ENCODE measurements at regions not wholly inside any gene's neighbourhood (a gene's known extent, or its start where the extent isn't known, plus 50 kb on each side); places are given as distances from the start of the nearest gene placed in this dataset.
A peak's percentile ranks its signal among the peaks of the same experiment; 100 is the strongest.

DNA sequence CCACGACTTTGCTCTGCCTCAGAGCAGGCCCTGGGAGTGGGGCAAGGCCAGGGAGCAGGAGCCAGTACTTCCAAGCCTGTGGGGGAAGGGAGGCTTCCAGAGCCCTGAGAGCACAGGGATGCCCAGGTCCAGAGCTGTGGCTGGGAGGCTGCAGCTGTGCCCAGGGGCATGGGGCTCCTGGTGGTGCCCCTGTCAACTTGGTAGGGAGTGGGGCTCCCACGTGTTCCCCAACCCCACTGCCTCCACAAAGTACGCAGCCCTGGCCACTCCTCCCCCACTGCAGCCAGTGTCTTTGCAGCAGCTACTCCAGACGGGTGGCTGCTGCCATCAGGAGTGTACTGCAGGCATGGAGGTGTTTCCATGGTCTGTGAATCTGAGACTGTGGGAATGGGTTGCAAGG is 294.1 kb upstream of the SNX7 start:
- Histone ChIP-seq H3K4me3 (no peak overlapping the region), H3K27me3 (no peaks in the 10 kb centered on the region), H3K9me3 (no peaks in the 10 kb centered on the region), H3K4me1 (no peaks in the 10 kb centered on the region), H3K36me3 (no peaks in the 10 kb centered on the region), H3K27ac (no peak overlapping the region)
- TF ChIP-seq CTCF (IDR thresholded peaks at IDR 0.05), result no peak
- TF ChIP-seq POLR2A (IDR thresholded peaks at IDR 0.05), result no peak
- intact Hi-C loops (cut with DNase I), result no loop called here
- no peak for DNase-seq
- ATAC-seq, result peak in 1 of 4 donors; percentile 34
- WGBS (ENCODE audit: insufficient coverage, low coverage, low lambda C conversion rate, missing lambda C conversion rate), result no CpG with 5 or more reads among the region's 4 CpGs

- no peaks in the 10 kb centered on the region for H3K9me3 ChIP-seq
- intact Hi-C loops (cut with DNase I), result no loop called here
- ATAC-seq (no peak), DNase-seq (no peak)
- H3K27me3 ChIP-seq, result no peaks in the 10 kb centered on the region
- H3K4me3 ChIP-seq, result no peak overlapping the region
- TF ChIP-seq POLR2A (IDR thresholded peaks at IDR 0.05), result no peak
- TF ChIP-seq CTCF (IDR thresholded peaks at IDR 0.05), result no peak
- H3K27ac ChIP-seq, result no peak overlapping the region
- WGBS (ENCODE audit: insufficient coverage, low coverage, low lambda C conversion rate, missing lambda C conversion rate), result 33% methylated on average over 1 of the region's 3 CpGs
- H3K36me3 ChIP-seq, result no peaks in the 10 kb centered on the region
- H3K4me1 ChIP-seq, result no peaks in the 10 kb centered on the region
These were observed 295.2 kb upstream of the SNX7 start for GRCh38 chr1:98366343-98366742.

DNA sequence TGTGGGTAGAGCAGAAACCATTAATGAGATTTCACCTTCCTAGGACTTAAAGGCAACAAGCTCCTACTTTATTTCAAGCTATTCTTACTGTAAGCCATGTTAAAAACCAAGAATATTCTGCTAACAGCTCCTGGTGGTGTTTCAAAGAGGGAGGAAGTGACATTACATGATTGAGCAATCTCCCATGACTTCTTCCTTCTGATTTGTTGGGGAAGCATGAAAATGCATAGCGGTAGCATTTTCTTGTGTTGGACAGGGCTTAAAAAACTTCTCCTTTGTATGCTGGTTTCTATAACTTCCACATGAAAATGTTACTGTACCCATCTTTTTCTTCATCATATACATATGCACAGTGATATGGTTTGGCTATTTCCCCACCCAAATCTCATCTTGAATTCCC is 297.0 kb upstream of the SNX7 start:
- H3K36me3 ChIP-seq, result no peaks in the 10 kb centered on the region
- WGBS (ENCODE audit: insufficient coverage, low coverage, low lambda C conversion rate, missing lambda C conversion rate), result 33% methylated on average over 1 of the region's 1 CpG
- no peak overlapping the region for H3K4me3 ChIP-seq
- DNase-seq (no peak), ATAC-seq (peak in 1 of 4 donors; percentile 35)
- intact Hi-C loops (cut with DNase I), result no loop called here
- no peaks in the 10 kb centered on the region for H3K4me1 ChIP-seq
- TF ChIP-seq POLR2A (IDR thresholded peaks at IDR 0.05) (no peak), CTCF (IDR thresholded peaks at IDR 0.05) (no peak)
- no peak overlapping the region for H3K27ac ChIP-seq
- H3K27me3 ChIP-seq, result no peaks in the 10 kb centered on the region
- H3K9me3 ChIP-seq, result no peaks in the 10 kb centered on the region

- WGBS (ENCODE audit: insufficient coverage, low coverage, low lambda C conversion rate, missing lambda C conversion rate), result 75% methylated on average over 2 of the region's 2 CpGs
- intact Hi-C loops (cut with DNase I), result no loop called here
- ATAC-seq, result no peak
These were observed 300.7 kb upstream of the SNX7 start for GRCh38 chr1:98360864-98361263.

More at GRCh38 chr1:98360864-98361263, 300.7 kb upstream of the SNX7 start:
- H3K4me1 ChIP-seq, result no peaks in the 10 kb centered on the region
- no peaks in the 10 kb centered on the region for H3K36me3 ChIP-seq
- no peak for DNase-seq
- TF ChIP-seq CTCF (IDR thresholded peaks at IDR 0.05), result no peak
- no peak for TF ChIP-seq POLR2A (IDR thresholded peaks at IDR 0.05)
- no peak overlapping the region for H3K27ac ChIP-seq
- H3K9me3 ChIP-seq, result no peaks in the 10 kb centered on the region
- H3K4me3 ChIP-seq, result no peak overlapping the region
- no peaks in the 10 kb centered on the region for H3K27me3 ChIP-seq
